ENCODE measurements at regions not wholly inside any gene's neighbourhood (a gene's known extent, or its start where the extent isn't known, plus 50 kb on each side); places are given as distances from the start of the nearest gene placed in this dataset.

DNA sequence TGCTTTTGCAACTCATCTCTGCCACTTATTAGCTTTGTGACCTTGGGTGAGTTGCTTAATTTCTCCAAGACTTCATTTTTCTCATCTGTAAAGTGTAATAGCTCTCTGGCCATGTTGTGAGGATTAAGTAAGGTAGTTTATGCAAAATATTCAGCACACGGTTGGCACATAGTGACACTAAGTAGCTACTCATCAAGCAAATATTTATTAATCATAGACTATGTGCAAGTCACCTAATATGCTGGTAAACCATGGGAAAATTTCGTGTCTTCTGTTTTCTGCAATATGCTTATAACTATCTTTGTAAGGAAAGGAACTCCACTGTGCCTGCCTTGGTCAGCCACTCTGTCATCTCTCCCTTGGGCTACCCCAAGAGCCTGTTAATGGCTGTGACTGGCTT lies 50.3 kb upstream of the EGR2 start:
- DNase-seq = no peak

Measured in NCI-H2171 treated with DMSO at 0.1 percent for 48 hours (cell line).